GM19467 (cell line): ENCODE measurements at regions not wholly inside any gene's neighbourhood (a gene's known extent, or its start where the extent isn't known, plus 50 kb on each side); places are given as distances from the start of the nearest gene placed in this dataset.
"Not testable (repeated sequence)": the region's sequence is repeated elsewhere in the genome, so short reads cannot be mapped to it uniquely, and the experiment has no call there.

Experiments
- ATAC-seq: cut with Tn5 transposase; IDR thresholded peaks from one replicate; pipeline ENCODE4 v1.9.1; 2021; ENCODE audit warnings: mild to moderate bottlenecking, moderate library complexity; ENCODE audit not compliant: unreplicated experiment

DNA sequence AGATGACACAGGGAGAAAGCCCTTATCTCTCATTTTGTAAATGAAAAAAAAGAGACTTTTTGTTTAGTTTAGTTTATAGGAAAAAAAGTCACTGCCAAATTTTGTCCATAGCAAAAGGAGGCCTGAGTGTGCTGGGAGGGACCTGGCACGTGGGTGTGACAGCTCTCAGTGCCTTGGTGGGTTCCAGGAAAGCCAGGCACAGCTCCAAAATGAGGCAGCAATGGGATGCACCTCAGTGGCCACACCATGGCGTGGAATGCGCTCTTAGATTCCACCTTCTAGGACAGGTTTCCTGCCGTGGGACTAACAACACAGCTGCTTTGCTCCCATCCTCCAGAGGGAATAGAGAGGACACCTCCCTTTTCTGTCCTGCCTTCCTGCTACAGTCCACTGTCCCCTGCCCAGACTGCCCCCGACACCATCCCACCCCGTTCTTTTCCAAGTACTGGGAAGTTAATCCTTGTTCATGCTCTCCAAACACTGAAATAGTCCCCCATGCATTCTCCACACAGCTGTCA lies 207.6 kb downstream of the EMP1 start:
- ATAC-seq = no peak

DNA sequence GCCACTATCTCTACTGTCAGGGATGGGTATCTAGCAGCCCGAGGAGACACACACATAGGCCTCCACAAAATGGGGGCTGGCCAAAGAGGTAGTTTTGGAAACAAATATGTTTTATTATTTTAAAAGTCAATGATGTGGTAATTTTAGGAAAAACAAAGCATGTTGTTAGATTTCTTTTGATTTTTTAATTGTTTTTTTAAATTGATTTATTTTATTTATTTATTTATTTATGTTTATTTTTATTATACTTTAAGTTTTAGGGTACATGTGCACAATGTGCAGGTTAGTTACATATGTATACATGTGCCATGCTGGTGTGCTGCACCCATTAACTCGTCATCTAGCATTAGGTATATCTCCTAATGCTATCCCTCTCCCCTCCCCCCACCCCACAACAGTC lies 194.8 kb downstream of the EMP1 start:
- ATAC-seq = not testable (repeated sequence)

DNA sequence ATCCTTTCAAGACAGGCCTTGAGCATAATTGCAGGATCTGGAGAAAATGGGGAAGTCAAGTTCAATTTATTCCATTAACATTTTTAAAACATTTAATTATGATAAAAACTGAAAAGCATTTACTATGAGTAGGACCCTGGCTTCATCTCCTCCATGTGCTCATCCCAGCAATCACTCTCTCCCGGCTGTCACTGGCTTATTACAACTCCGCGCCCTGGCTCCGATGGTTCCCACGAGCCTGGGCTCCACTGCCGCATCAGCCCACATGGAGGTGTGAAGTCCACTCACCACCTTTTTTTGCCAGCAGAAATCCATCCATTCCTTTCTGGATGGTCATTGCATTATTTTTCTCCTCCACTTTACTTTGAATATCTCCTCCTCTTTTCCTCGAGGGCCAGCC lies 194.4 kb downstream of the EMP1 start:
- no peak for ATAC-seq

DNA sequence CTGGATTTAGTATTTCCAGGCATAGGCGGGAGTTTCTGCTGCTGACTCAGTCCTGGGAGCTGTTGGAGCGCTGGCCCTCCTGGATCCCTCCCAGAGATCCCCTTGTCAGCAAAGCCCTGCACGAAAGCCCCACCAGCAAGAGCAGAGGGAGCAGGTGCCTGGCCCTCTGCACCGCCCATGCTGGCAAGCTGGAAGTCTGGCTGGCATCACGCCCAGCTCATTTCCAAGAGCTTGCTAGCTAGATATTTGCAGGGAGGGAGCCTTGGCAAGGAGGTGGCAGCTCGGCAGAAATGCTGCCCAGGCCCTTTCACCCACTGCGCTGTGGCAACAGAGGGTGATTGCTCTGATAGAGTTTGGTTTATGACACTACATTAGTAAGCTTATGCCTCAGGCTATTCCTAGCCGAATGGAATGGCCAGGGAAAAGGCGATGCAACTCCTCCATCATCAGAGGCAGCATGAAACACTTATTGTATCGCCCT lies 193.9 kb downstream of the EMP1 start:
- ATAC-seq = no peak

GRCh38 chr12:13387101-13387500 lies 190.6 kb downstream of the EMP1 start:
- no peak for ATAC-seq

GRCh38 chr12:13386323-13387039 lies 190.0 kb downstream of the EMP1 start:
- ATAC-seq = no peak

GRCh38 chr12:13383379-13383778 lies 186.9 kb downstream of the EMP1 start:
- ATAC-seq = no peak

DNA sequence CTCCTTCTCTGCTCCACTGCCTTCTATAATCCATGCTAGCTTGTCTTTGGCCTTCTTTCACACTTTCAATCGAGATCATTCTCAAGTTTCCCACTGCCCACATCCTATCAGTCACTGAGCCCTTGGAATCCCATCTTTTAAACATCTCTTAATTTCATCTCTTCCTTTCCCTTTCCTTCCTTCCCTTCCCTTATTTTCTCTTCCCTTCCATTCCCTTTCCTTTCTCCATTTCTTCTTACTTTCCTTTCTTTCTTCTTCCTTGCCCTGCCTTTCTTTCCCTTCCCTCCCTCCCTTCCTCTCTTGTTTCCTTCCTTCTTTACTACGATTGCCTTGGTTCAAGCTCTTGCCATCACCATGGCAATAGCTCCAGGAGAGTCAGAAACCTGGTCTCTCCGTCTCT lies 183.8 kb downstream of the EMP1 start:
- ATAC-seq = no peak

GRCh38 chr12:13379531-13380188 lies 183.1 kb downstream of the EMP1 start:
- no peak for ATAC-seq

GRCh38 chr12:13377698-13378097 lies 181.2 kb downstream of the EMP1 start:
- no peak for ATAC-seq

GRCh38 chr12:13376610-13377373 lies 180.3 kb downstream of the EMP1 start:
- no peak for ATAC-seq

GRCh38 chr12:13375583-13376345 lies 179.2 kb downstream of the EMP1 start:
- ATAC-seq = no peak

- no peak for ATAC-seq
These were observed 178.3 kb downstream of the EMP1 start for GRCh38 chr12:13374793-13375192.

- no peak for ATAC-seq
These were observed 177.3 kb downstream of the EMP1 start for GRCh38 chr12:13373803-13374202.

DNA sequence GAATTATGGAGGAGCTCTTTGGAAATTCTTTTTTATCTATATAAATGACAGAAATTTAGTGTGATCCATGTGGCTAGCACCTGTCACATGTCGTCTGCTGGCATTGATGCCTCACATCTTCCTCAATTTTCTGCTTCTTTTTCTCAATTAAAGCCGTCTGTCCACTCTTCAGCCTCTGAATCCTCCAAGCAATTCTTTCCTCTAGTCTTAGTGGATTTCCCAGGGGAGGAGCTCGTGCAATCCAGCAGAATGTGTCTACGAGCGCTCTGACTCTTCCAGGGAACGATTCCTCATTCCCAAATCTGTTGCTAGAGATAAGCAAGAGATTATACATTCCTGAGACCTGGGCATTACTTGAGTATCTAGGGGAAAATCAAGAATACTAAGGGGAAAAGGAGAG lies 176.6 kb downstream of the EMP1 start:
- ATAC-seq = no peak

DNA sequence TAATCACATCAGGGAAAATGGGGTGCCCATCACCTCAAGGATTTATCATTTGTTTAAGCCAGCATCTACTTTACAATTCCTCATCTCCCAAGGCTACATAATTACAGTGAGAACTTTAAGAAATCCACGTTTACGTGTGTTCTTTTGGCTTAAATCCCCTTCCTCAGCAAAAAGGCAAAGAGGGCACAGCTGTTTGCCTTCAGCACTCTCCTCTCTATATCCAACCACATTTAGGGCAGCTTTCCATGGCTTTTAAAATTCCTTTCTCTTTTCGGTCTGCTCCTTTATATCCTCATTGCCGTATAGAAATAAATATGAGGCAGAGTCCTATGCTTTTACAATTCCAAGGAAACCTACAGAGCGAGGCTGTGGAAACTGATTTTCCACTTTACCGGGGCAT lies 175.9 kb downstream of the EMP1 start:
- ATAC-seq = no peak

DNA sequence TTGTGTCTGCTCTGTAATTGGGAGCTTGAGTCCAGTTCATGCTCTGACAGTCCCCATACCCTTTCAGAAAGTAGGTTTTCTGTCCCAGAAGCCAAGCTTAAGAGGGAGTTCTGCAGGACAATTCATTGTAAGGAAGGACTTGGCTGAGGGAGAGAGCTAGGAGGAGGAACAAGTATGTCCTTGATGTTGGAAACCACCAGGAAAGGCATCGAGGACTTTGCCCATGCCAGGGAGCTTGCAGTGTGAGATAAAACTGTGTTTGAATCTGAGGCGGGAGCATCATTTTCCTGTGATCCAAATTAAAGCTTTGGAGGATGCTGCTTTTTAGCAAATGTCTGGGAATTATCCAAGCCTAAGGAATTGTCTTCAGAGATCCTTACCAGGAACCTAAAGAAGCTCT lies 175.3 kb downstream of the EMP1 start:
- no peak for ATAC-seq

DNA sequence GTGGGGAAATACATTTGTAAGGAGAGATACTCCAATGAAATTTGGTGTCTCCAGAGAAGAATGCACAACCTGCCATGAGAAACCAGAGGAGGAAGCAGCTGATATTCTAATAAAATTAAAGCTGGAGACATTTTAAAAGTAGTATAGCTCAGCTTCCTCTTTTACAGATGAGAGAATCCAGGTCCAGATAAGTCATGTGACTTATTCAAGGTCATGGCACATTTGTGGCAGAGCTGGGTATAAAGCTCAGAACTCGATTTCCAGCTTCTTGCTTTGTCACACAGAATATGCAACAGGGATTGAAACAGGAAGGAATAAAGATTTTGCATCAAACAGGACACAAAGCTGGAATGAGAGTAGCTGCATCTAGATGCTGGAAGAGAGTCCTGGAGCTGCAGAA lies 174.8 kb downstream of the EMP1 start:
- ATAC-seq = no peak

DNA sequence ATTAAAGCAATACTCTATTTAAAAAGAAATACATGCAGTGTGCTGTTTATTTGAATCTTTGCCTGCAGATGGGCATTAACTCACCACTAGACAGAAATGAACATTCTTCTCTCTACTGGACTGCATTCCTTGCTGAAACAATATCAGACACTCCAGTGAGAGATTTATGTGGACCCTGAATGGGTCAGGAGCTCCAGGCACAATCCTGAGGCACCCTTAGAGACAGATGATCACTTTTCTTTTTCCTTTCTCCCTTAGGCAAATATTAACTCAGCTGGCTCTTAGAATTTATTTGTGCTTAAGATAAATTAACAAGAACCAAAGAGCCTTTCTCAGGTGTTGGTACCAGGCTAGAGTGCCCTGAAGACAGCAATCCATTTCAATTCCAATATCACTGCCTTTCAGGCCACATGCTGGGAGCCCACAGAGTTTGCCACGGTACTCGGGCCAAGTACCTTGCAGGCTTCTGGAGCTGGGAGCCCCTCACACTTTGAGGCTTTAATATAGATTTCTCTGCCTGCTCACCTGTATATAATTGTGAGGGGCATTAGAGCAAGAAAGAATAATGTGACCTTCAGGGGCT lies 173.0 kb downstream of the EMP1 start:
- ATAC-seq = no peak

DNA sequence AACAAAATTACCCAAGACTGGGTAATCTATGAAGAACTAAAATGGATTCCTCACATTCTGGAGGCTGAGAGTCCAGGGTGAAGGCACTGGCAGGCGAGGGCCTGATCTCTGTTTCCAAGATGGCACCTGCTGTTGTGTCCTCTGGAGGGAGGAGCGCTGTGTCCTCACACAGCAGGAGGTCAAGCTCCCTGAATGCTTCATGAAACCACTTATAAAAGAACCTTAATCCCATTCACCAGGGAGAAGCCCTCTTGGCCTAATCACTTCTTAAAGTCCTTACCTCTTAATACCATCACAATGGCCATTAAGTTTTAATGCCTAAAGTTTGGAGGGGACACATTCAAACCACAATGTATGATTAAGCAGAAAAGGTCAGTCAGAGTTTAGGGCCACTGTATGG lies 172.4 kb downstream of the EMP1 start:
- no peak for ATAC-seq

DNA sequence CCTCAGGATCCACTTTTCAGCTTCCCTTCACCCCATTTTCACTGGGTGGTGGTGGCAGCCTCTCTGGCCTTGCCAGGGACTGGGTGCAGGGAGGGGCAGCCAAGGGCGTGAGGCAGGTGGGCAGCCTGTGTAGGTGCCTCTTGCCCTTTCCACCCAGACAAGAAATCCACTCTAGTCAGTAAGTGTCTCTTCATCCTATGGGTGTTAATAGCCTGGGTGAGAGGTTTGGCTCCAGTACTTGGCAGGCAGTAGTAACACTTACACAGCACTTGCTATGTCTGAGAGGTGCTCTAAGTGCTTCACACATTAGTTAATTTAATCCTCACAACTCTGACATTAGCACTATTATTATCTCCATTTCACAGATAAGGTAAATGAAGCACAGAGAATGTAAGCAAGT lies 171.9 kb downstream of the EMP1 start:
- no peak for ATAC-seq
